GM13976 (cell line): ENCODE measurements at regions not wholly inside any gene's neighbourhood (a gene's known extent, or its start where the extent isn't known, plus 50 kb on each side); places are given as distances from the start of the nearest gene placed in this dataset.

ENCODE experiments used
- DNase-seq: peaks from one replicate; pipeline ENCODE4 v3.0.0; 2012; ENCODE audit warnings: low spot score
- CTCF ChIP-seq: IDR thresholded peaks from 2 replicates; pipeline ENCODE4 v1.5.1; 2012; ENCODE audit warnings: borderline replicate concordance, mild to moderate bottlenecking; ENCODE audit not compliant: insufficient read depth; ENCODE audit errors: extremely low read depth, missing control alignments, control extremely low read depth
- in situ Hi-C: fragments of 300-500 bp; cut with MboI; formaldehyde crosslinking; loops from one replicate; pipeline ENCODE4 v1.12.0; 2022; ENCODE audit warnings: low sequenced_read_pairs, mixed read lengths, inconsistent platforms; ENCODE audit not compliant: unreplicated experiment

- in situ Hi-C loops = no loop called here
- DNase-seq = no peak
- no peak for TF ChIP-seq CTCF
Observed at GRCh38 chrX:23524467-23524866, 142.8 kb upstream of the PRDX4 start.

- in situ Hi-C loops = no loop called here
- no peak for TF ChIP-seq CTCF
- no peak for DNase-seq
Observed at GRCh38 chrX:23525531-23525930, 141.8 kb upstream of the PRDX4 start.

- TF ChIP-seq CTCF = no peak
Observed at GRCh38 chrX:23540532-23540931, 126.8 kb upstream of the PRDX4 start.

GRCh38 chrX:23548164-23548563 lies 119.1 kb upstream of the PRDX4 start:
- no peak for DNase-seq
- in situ Hi-C loops = no loop called here
- TF ChIP-seq CTCF = no peak

More at GRCh38 chrX:23540532-23540931, 126.8 kb upstream of the PRDX4 start:
- in situ Hi-C loops = no loop called here
- DNase-seq = no peak

- no peak for DNase-seq
- in situ Hi-C loops = no loop called here
- TF ChIP-seq CTCF = no peak
Observed at GRCh38 chrX:23552303-23552702, 115.0 kb upstream of the PRDX4 start.

GRCh38 chrX:23554304-23554703 lies 113.0 kb upstream of the PRDX4 start:
- in situ Hi-C loops = no loop called here
- peak; percentile 9 for DNase-seq
- TF ChIP-seq CTCF = peak; percentile 32

GRCh38 chrX:23557070-23557469 lies 110.2 kb upstream of the PRDX4 start:
- in situ Hi-C loops = no loop called here
- TF ChIP-seq CTCF = no peak
- DNase-seq = no peak
